H9 (cell line): ENCODE measurements at regions not wholly inside any gene's neighbourhood (a gene's known extent, or its start where the extent isn't known, plus 50 kb on each side); places are given as distances from the start of the nearest gene placed in this dataset.

Source experiments
- DNase-seq: peaks from one replicate; pipeline ENCODE4 v3.0.0-alpha.2; 2017
- H2AFZ ChIP-seq: one replicate; pipeline ENCODE4 v1.6.1; 2013; ENCODE audit warnings: mild to moderate bottlenecking, low read length, control low read depth, moderate library complexity
- H2AK5ac ChIP-seq: 2 replicates; pipeline ENCODE4 v1.6.1; 2013; ENCODE audit warnings: low read length, control low read depth, mixed read lengths; ENCODE audit not compliant: insufficient read length
- H2BK120ac ChIP-seq: one replicate; pipeline ENCODE4 v1.6.1; 2013; ENCODE audit warnings: low read depth, mild to moderate bottlenecking, low read length, control low read depth, inconsistent platforms; ENCODE audit not compliant: poor library complexity, severe bottlenecking
- H2BK12ac ChIP-seq: 2 replicates; pipeline ENCODE4 v1.6.1; 2013; ENCODE audit warnings: low read length, control low read depth, mixed read lengths, low read depth; ENCODE audit not compliant: insufficient read length
- H2BK15ac ChIP-seq: 2 replicates; pipeline ENCODE4 v1.6.1; 2013; ENCODE audit warnings: low read depth, low read length, control low read depth
- H2BK20ac ChIP-seq: one replicate; pipeline ENCODE4 v1.6.1; 2013; ENCODE audit warnings: low read depth, mild to moderate bottlenecking, low read length, control low read depth, inconsistent platforms; ENCODE audit not compliant: poor library complexity, severe bottlenecking
- H2BK5ac ChIP-seq: 2 replicates; pipeline ENCODE4 v1.6.1; 2013; ENCODE audit warnings: low read length, control low read depth, mixed read lengths; ENCODE audit not compliant: insufficient read length
- H3K14ac ChIP-seq: 2 replicates; pipeline ENCODE4 v1.6.1; 2013; ENCODE audit warnings: low read length, control low read depth; ENCODE audit not compliant: insufficient read depth
- H3K18ac ChIP-seq: 2 replicates; pipeline ENCODE4 v1.6.1; 2013; ENCODE audit warnings: low read depth, mild to moderate bottlenecking, mixed read lengths, low read length, control low read depth; ENCODE audit not compliant: insufficient read length
- H3K23ac ChIP-seq: 2 replicates; pipeline ENCODE4 v1.6.1; 2013; ENCODE audit warnings: low read length, control low read depth, mixed read lengths, low read depth; ENCODE audit not compliant: insufficient read length
- H3K23me2 ChIP-seq: 2 replicates; pipeline ENCODE4 v1.6.1; 2013; ENCODE audit warnings: low read depth, mild to moderate bottlenecking, mixed read lengths, low read length, control low read depth; ENCODE audit not compliant: insufficient read length, poor library complexity, severe bottlenecking
- H3K27ac ChIP-seq: 2 replicates; pipeline ENCODE4 v1.5.1; 2013; ENCODE audit warnings: low read length, control low read depth, mixed read lengths, low read depth; ENCODE audit not compliant: insufficient read length
- H3K27me3 ChIP-seq: 2 replicates; pipeline ENCODE4 v1.6.1; 2013; ENCODE audit warnings: low read length, control low read depth, inconsistent platforms; ENCODE audit not compliant: insufficient read depth
- H3K4ac ChIP-seq: 2 replicates; pipeline ENCODE4 v1.6.1; 2013; ENCODE audit warnings: low read depth, mild to moderate bottlenecking, control low read depth, inconsistent platforms, low read length, moderate library complexity
- H3K4me1 ChIP-seq: 2 replicates; pipeline ENCODE4 v1.6.1; 2013; ENCODE audit warnings: low read length, control low read depth, inconsistent platforms; ENCODE audit not compliant: insufficient read depth
- H3K4me2 ChIP-seq: 2 replicates; pipeline ENCODE4 v1.6.1; 2013; ENCODE audit warnings: low read length, control low read depth, mixed read lengths; ENCODE audit not compliant: insufficient read length, insufficient read depth
- H3K56ac ChIP-seq: 2 replicates; pipeline ENCODE4 v1.6.1; 2013; ENCODE audit warnings: low read depth, mild to moderate bottlenecking, mixed read lengths, low read length, control low read depth; ENCODE audit not compliant: insufficient read length
- H3K79me1 ChIP-seq: 2 replicates; pipeline ENCODE4 v1.6.1; 2013; ENCODE audit warnings: low read depth, mild to moderate bottlenecking, moderate library complexity, low read length, control low read depth, inconsistent platforms; ENCODE audit not compliant: insufficient read depth, poor library complexity, severe bottlenecking
- H3K79me2 ChIP-seq: 2 replicates; pipeline ENCODE4 v1.6.1; 2013; ENCODE audit warnings: low read length, control low read depth, inconsistent platforms; ENCODE audit not compliant: insufficient read depth
- H3K9ac ChIP-seq: 2 replicates; pipeline ENCODE4 v1.6.1; 2013; ENCODE audit warnings: low read length, control low read depth, mixed read lengths; ENCODE audit not compliant: insufficient read length; ENCODE audit errors: extremely low read depth
- H3K9me3 ChIP-seq: one replicate; pipeline ENCODE4 v1.6.1; 2013; ENCODE audit warnings: low read depth, low read length, inconsistent platforms; ENCODE audit not compliant: control insufficient read depth
- H3T11ph ChIP-seq: one replicate; pipeline ENCODE4 v1.6.1; 2013; ENCODE audit warnings: mild to moderate bottlenecking, low read length, control low read depth, inconsistent platforms
- H4K20me1 ChIP-seq: one replicate; pipeline ENCODE4 v1.6.1; 2013; ENCODE audit not compliant: control insufficient read depth, insufficient read length, insufficient read depth
- H4K5ac ChIP-seq: 2 replicates; pipeline ENCODE4 v1.6.1; 2013; ENCODE audit warnings: low read depth, mild to moderate bottlenecking, mixed read lengths, low read length, control low read depth; ENCODE audit not compliant: insufficient read length
- H4K8ac ChIP-seq: replicated peaks from 2 replicates; pipeline ENCODE4 v1.6.1; 2013; ENCODE audit warnings: low read length, control low read depth, mixed read lengths, low read depth; ENCODE audit not compliant: insufficient read length
- H4K91ac ChIP-seq: 2 replicates; pipeline ENCODE4 v1.6.1; 2013; ENCODE audit warnings: low read depth, mild to moderate bottlenecking, moderate library complexity, mixed read lengths, low read length, control low read depth; ENCODE audit not compliant: insufficient read length
- H3K27ac Mint-ChIP-seq, 3 experiments: 2 replicates in 2 of 3; 3 replicates in 1 of 3; pipeline ENCODE4 v1.8.0; 2020 to 2021; ENCODE audit warnings: mixed read lengths in 3 of 3, mild to moderate bottlenecking in 1 of 3, moderate library complexity in 1 of 3
- H3K27me3 Mint-ChIP-seq: 2 replicates; pipeline ENCODE4 v1.8.0; 2021; ENCODE audit warnings: low read depth, mild to moderate bottlenecking, moderate library complexity, mixed read lengths
- H3K36me3 Mint-ChIP-seq, 3 experiments: 2 replicates in 2 of 3; 3 replicates in 1 of 3; pipeline ENCODE4 v1.8.0; 2020 to 2021; ENCODE audit warnings: low read depth in 3 of 3, mixed read lengths in 3 of 3; ENCODE audit not compliant: insufficient read depth in 1 of 3
- H3K4me1 Mint-ChIP-seq, 2 experiments: 2 replicates each; pipeline ENCODE4 v1.8.0; 2020; ENCODE audit warnings: mixed read lengths in 2 of 2
- H3K4me3 Mint-ChIP-seq, 2 experiments: 2 replicates in 1 of 2; 3 replicates in 1 of 2; pipeline ENCODE4 v1.8.0; 2020 to 2021; ENCODE audit warnings: mild to moderate bottlenecking in 2 of 2, mixed read lengths in 2 of 2, moderate library complexity in 1 of 2
- H3K9me3 Mint-ChIP-seq, 2 experiments: 2 replicates in 1 of 2; 3 replicates in 1 of 2; pipeline ENCODE4 v1.8.0; 2020; ENCODE audit warnings: mild to moderate bottlenecking in 2 of 2, mixed read lengths in 2 of 2, moderate library complexity in 1 of 2
- WGBS: extraction: QIAGEN DNeasy Blood & Tissue Kit; methylation state at CpG from one replicate; pipeline ENCODE4 v1.1.7; 2013; ENCODE audit warnings: missing lambda C conversion rate, low lambda C conversion rate, mixed read lengths; ENCODE audit not compliant: insufficient read length; ENCODE audit errors: extremely low coverage; 5-methylcytosine and 5-hydroxymethylcytosine counted together
- TF ChIP-seq, protein P1 (sequence below): fragments of 200-600 bp; sonication (generic); conservative IDR thresholded peaks from 3 replicates; pipeline ENCODE4 v1.8.0; 2021; ENCODE audit warnings: antibody characterized with exemption, mild to moderate bottlenecking

DNA sequence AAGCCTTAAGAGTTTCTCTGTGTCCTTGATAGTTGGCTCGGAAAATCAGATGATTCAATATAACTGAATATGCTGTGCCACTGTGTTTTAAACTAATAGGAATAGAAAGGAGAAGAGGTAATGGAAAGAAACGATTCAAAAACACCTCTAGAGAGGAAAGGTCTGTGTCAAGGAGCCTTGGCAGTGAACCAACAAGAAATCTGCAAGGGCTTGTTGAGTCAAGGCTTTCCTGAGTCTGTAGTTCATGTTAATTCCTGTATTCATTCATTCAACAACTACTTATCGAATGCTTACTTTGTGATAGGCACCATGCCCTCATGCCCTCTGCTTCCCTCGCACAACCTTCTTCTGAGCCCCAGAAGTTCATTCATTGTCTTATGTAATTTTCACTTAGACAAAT lies 336.0 kb downstream of the PDHA2 start:
- Histone ChIP-seq H2BK120ac (no peak overlapping the region), H4K20me1 (no peaks in the 10 kb centered on the region), H3K23ac (no peak overlapping the region), H3K4me1 (no peaks in the 10 kb centered on the region), H2AK5ac (no peak overlapping the region), H3K27me3 (no peaks in the 10 kb centered on the region), H3K4ac (no peak overlapping the region), H3K79me2 (no peaks in the 10 kb centered on the region), H3K18ac (no peak overlapping the region), H2BK20ac (no peak overlapping the region), H3K23me2 (no peaks in the 10 kb centered on the region), H2AFZ (no peak overlapping the region), H3K27ac (no peak overlapping the region), H2BK5ac (no peak overlapping the region), H3K9ac (no peak overlapping the region), H2BK12ac (no peak overlapping the region), H3K79me1 (no peaks in the 10 kb centered on the region), H2BK15ac (no peak overlapping the region), H4K91ac (no peak overlapping the region), H3K14ac (no peak overlapping the region), H3K9me3 (no peaks in the 10 kb centered on the region), H3K56ac (no peak overlapping the region), H3T11ph (no peak overlapping the region), H4K8ac (no peak overlapping the region), H4K5ac (no peak overlapping the region), H3K4me2 (no peak overlapping the region)
- H3K36me3 Mint-ChIP-seq, result no peaks in the 10 kb centered on the region
- TF ChIP-seq, protein P1, sequence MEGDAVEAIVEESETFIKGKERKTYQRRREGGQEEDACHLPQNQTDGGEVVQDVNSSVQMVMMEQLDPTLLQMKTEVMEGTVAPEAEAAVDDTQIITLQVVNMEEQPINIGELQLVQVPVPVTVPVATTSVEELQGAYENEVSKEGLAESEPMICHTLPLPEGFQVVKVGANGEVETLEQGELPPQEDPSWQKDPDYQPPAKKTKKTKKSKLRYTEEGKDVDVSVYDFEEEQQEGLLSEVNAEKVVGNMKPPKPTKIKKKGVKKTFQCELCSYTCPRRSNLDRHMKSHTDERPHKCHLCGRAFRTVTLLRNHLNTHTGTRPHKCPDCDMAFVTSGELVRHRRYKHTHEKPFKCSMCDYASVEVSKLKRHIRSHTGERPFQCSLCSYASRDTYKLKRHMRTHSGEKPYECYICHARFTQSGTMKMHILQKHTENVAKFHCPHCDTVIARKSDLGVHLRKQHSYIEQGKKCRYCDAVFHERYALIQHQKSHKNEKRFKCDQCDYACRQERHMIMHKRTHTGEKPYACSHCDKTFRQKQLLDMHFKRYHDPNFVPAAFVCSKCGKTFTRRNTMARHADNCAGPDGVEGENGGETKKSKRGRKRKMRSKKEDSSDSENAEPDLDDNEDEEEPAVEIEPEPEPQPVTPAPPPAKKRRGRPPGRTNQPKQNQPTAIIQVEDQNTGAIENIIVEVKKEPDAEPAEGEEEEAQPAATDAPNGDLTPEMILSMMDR, result no peak
- no peak overlapping the region for H3K4me3 Mint-ChIP-seq
- no peaks in the 10 kb centered on the region for H3K9me3 Mint-ChIP-seq
- DNase-seq, result no peak
- no CpG with 5 or more reads among the region's 4 CpGs for WGBS
- H3K4me1 Mint-ChIP-seq, result no peaks in the 10 kb centered on the region
- 0 out of 7 replicates have a peak overlapping the region, but pooled peaks of 1 of the 3 experiments have one; percentile 26 for H3K27ac Mint-ChIP-seq
- H3K27me3 Mint-ChIP-seq, result no peaks in the 10 kb centered on the region; the same call in 1 of the 2 replicates
